ENCODE measurements at regions not wholly inside any gene's neighbourhood (a gene's known extent, or its start where the extent isn't known, plus 50 kb on each side); places are given as distances from the start of the nearest gene placed in this dataset.
A peak's percentile ranks its signal among the peaks of the same experiment; 100 is the strongest.

GRCh38 chr5:103498800-103499551 lies 63.6 kb downstream of the NUDT12 start:
- no peak for DNase-seq

DNA sequence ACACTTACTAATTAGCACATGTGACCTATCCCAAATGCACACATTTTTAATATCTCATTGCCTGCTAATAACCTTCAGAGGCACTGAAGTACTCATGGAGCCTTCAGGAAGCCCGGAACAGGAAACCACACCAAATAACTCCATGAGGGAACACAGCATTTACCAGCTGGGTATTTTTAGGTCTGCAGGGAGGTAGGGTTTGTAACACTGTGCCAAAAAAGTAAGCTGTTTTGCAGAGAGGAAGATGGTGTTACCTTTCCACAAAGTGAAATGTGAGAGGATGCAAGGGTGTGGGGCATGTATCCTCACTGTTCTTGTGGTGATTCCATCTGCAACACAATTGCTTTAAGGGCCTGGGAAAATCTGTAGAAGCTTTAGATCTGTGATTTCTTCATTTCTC lies 64.4 kb downstream of the NUDT12 start:
- no peak for DNase-seq

GRCh38 chr5:103497781-103498180 lies 64.8 kb downstream of the NUDT12 start:
- DNase-seq = no peak

GRCh38 chr5:103490030-103490739 lies 72.4 kb downstream of the NUDT12 start:
- no peak for DNase-seq

DNA sequence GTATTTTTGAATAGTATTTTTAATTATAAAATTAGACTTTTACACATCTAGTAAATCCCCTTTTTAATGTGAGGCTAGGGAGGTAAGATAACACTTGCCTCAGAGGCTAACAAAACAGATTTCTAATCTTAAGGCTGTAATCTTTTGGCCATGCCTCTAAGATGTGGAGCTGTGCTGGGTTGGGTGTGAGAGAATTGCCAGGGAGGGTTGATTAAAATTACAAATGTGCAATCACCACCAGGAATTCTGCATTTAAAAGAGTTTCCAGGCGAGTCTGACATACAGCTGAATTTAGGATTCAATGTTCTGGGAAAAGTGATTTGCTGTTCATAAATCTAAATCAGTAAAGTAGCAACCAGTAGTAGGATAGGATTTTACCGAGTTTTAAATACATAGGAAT lies 73.3 kb downstream of the NUDT12 start:
- no peak for DNase-seq

GRCh38 chr5:103487822-103488493 lies 74.6 kb downstream of the NUDT12 start:
- no peak for DNase-seq

GRCh38 chr5:103487218-103487617 lies 75.4 kb downstream of the NUDT12 start:
- DNase-seq = no peak

DNA sequence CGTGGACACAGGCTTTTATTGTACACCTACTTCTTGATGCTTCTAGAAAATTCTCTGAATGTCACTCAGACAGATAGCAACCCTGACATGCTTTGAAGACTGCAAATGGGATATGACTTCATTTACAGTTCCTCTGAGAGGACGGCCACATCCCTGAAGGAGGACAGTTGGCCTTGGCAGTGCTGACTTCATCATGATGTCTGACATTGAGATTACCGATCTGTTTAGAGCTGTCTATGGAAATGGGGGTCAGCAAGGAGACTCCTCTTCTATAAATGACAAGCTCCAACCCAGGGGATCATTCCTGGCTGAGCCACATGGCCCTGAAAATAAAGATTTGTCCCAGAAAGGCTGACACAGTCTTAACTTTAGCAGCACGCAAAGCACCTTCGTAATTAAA lies 75.8 kb downstream of the NUDT12 start:
- no peak for DNase-seq

GRCh38 chr5:103480246-103480645 lies 82.3 kb downstream of the NUDT12 start:
- DNase-seq = no peak

DNA sequence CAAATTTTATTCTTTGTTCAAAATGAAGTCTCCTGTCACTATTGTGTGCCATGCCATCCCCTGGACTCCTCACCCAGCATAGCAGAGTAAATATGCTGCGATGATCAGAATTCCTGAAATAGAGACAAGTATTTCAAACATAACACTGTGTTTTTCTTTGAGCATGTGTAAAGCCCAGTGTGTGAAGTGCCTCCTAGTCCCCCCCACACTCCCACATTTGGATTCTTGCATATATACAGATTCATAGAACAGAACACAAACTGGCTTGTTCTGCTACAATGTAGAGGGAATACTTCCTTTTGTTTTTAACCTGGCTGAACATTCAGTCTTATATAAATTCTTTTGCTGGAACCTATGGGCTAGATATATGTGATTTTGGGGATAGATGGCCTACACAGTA lies 84.9 kb downstream of the NUDT12 start:
- DNase-seq = no peak

DNA sequence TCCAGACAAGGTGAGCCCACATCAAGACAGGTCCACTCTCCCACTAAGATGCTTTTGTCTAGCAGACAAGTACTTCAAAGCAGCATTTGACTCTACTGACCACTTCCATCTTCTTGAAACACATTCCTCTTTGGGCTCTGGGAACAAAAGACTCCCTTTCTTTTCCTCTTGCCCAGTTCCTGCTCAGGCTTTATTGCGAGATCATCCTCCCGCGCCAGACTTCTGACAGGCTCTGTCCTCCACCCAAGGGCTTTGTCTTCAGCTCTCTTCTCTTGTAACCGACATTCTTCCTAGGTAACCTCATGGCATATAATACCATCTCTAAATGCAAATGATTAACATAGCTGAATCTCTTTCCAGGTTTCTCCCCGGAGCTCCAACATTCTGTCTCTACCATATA lies 85.8 kb downstream of the NUDT12 start:
- no peak for DNase-seq

DNA sequence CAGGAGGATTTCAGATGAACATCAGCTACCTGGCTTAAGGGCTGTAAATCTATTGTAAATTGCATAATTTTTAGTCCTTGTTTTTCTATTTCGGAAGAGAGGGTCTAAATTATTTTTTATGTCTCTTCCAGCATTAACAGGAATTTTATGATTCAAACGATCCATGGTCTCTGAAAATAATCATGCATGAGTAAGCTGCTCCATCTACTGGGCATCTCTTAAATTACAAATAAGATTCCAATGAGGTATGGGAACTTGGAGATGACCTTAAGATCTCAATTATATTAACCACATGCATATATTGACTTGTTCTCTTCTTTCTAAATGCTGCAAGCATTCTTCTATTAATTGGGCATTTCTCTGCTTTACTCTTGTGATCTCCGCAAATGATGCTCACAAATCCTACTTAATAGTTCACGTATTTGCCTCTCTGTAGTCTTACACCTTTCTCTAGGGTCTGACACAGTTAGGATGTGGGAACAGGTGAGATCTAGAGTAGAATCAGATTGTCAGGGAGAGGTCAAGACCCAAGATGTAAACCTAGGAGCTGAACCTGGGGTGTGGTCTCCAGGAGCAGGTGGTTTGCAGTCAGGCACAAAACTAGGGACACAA lies 86.9 kb downstream of the NUDT12 start:
- peak; percentile 42 for DNase-seq

- no peak for DNase-seq
Observed at GRCh38 chr5:103474677-103475076, 87.9 kb downstream of the NUDT12 start.

- no peak for DNase-seq
Observed at GRCh38 chr5:103473725-103474124, 88.9 kb downstream of the NUDT12 start.

DNA sequence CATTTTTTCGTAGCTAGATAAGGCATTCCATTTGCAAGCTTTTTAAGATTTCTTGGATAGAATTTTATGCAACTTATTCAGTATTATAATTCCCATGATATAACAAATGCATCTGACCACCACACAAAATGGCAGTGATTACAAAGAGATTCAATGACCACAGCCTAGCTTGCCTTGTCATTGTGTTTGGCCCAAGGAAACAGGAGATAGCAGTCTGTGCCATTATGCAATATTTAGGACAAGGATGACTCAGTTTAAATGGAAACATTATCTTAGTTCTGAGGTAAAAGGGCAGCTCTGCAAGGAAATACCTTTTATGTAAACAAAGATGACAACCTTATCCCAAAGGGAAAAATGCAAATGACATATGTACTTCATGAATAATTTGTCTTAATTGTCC lies 89.8 kb downstream of the NUDT12 start:
- no peak for DNase-seq

- DNase-seq = no peak
Observed at GRCh38 chr5:103472265-103472664, 90.3 kb downstream of the NUDT12 start.

- no peak for DNase-seq
Observed at GRCh38 chr5:103469288-103470040, 93.1 kb downstream of the NUDT12 start.

DNA sequence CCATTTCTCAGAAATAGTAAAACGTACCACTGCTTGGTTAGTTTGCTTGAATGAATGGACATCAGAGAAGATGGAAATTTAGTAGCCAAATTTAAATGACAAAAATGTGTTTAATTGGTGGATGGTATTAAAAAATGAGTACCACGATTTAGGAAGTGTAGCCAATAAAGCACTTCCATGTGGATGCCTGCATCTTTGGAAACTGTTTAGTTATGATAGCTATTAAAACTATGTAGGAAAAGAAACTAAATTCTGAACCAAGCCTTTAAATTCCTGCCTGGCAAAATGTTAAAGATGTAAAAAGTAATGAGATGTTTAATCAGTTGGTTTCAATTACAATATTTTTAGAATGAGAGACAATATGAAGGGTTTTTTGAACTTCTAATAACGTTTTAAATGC lies 94.8 kb downstream of the NUDT12 start:
- no peak for DNase-seq

DNA sequence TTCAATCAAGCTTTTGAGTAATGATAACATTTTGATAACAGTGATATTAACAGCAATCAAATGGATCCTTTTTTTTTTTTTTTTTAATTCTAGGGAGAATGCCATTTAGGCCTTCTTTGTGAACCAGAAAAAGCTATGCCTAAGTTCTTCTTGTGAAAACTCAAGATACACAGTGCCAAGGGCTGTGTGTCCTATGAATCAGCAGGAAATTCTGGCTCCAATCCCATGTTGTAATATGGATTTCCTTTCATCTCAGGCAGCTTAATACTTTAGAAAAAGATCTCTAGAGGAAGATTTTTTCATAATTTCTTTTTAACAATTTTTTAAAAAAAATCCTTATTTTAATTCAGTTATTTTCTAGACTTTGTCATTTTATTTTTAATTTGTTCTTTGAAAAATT lies 96.1 kb downstream of the NUDT12 start:
- no peak for DNase-seq

GRCh38 chr5:103465891-103466290 lies 96.7 kb downstream of the NUDT12 start:
- DNase-seq = no peak

DNA sequence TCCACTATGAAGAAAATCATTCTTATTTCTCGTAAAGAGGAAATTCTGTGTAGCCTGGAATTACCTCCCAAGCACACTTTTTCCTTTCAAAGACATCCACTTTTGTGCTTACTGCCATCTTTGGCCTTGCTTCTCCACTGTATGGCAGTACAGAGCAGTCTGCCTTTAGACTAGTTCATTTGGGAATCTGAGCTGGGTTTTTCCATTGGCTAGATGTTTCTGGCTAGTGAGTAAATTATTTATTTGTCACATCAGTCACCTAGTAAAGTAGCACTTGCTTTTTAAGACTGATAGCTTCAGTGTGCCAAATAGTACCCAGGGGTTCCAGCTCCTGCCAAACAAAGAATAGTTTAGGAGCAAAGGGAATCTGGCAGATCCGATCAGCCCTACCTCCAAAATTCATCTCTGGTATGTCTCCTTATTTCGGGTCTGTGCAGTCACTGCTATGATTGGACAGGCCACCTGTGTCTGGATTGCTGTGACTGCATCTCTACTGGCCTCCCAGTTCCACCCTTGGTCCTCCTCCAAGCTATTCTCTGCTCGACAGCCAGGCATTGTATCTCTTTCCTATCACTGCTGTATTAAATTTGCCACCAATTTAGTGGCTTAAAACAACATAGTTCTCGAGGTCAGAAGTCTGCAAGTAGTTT lies 97.6 kb downstream of the NUDT12 start:
- no peak for DNase-seq

- no peak for DNase-seq
Observed at GRCh38 chr5:103463261-103463660, 99.3 kb downstream of the NUDT12 start.
